ENCODE measurements at regions not wholly inside any gene's neighbourhood (a gene's known extent, or its start where the extent isn't known, plus 50 kb on each side); places are given as distances from the start of the nearest gene placed in this dataset.

- DNase-seq (ENCODE audit: low read depth): no peak
Measured at GRCh38 chr20:57078116-57078515, 188.3 kb downstream of the BMP7 start.

DNA sequence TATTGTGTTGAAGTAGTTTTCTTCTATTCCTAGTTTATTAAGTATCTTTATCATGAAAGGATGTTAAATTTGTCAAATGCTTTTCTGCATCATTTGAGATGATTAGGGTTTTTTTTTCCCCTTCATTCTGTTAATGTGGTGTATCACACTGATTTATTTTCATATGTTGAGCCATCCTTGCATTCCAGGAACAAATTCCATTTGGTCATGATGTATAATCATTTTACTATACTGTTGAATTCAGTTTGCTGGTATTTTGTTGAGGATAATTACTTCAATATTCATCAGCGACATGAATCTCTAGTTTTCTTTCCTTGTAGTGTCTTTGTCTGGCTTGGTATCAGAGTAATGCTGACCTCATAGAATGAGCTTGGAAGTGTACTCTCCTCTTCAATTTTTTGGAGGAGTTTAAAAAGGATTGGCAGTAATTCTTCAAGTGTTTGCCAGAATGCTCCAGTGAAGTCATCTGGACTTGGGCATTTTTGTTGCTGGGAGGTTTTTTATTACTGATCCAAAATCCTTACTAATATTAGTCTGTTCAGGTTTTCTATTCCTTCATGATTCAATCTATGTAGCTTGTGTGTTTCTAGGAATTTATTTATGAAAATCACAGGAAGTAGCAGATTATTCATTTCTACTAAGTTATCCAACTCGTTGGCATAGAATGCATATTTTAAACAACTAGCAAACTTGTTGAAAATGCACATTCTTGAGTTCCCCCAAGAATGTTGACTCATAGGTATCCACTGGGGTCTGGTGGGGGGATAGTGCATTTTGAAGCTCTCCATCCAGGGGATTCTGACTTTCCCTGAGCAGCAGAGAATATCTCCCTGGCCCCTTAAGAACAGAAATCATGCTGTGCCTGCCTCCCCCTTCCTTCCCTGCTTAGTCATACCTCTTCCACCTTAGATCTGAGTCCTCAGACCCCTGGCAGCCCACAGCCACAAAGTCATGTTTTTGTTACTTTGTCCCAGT is 187.1 kb downstream of the BMP7 start:
- no peak for DNase-seq (ENCODE audit: low read depth)

DNA sequence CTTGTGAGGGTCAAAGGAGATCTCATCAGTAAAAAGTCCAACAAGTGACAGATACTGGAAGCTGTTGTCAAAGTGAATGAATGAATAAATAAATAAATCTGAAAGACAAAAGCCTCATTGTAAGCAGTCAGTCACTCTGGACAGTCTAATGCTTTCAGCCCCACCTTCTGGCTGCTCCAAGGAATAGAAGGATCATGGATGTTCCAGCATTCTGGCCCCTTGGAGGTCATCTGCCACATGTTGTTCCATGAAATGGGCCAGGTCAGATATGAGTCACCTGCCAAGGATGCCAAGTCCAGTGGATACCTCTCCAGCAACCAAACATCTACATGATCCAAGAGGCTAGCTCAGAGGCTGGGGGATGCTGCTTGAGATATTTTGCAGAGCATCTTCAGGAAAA is 185.6 kb downstream of the BMP7 start:
- no peak for DNase-seq (ENCODE audit: low read depth)

DNA sequence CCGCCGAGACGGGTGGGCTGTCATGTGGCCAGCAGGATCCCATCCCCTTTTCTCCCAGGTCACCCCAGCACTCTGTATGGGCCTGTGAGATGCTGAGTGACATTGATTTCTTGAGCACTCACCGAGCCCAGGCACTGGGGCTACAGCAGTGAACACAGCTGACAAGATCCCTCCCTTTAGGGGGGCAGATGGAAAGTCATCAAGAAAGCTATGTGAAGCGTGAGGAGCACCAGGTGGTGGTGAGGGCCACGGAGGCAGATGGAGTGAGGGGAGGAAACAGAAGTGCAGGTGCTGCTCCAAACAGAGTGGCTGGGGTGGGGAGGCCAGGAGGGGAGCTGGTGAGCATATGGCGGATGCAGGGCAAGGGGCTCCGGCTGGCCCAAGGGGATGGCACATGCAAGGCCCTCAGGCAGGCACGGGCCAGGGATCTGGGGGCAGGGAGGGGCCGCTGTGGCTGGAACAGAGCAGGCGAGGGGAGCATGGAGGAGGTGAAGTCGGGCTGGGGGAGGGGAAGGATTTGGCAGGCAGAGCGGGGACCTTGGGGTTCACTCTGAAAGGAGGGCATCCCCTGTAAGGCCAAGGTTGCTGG is 184.0 kb downstream of the BMP7 start:
- no peak for DNase-seq (ENCODE audit: low read depth)

- DNase-seq (ENCODE audit: low read depth): no peak
Measured at GRCh38 chr20:57083072-57083471, 183.4 kb downstream of the BMP7 start.

DNA sequence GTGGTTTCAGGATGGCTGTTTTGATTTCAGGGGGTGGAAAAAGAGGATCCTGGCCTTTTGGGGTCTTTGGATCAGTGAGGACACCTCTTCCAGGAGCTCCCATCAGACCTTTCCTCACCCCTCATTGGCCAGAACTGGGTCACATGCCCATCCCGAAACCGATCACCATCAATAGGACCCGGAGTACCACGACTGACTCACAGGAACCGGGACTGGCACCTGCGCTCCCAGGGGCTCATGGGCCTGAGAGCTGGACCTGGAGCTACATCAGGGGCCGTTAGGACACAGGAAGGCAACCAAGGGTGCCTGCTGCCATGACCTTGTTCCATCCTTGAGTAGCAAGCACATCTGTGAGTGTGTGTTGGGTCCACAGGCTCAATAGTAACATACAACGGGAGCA is 180.4 kb downstream of the BMP7 start:
- DNase-seq (ENCODE audit: low read depth): no peak

- no peak for DNase-seq (ENCODE audit: low read depth)
Measured at GRCh38 chr20:57087102-57087501, 179.3 kb downstream of the BMP7 start.

GRCh38 chr20:57087705-57088104 is 178.7 kb downstream of the BMP7 start:
- no peak for DNase-seq (ENCODE audit: low read depth)

DNA sequence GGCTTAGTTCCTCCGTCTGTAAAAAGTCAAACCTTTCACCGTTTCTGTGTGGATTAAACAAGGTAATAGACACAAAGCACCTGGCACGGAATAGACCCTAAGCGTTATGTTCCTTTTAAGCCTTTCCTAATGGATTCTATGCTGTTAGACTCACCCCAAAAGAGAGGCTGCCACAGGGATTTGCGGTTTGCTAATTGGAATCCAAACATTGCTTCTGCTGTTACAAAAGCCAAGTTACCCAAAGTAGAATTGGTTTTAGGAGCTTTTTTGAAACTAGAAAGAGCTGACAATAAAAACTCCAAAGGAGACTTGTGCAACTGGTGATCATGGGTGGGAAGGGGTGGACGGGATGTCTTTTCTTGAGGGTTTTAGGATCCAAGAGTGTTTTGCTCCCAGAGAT is 178.0 kb downstream of the BMP7 start:
- no peak for DNase-seq (ENCODE audit: low read depth)

DNA sequence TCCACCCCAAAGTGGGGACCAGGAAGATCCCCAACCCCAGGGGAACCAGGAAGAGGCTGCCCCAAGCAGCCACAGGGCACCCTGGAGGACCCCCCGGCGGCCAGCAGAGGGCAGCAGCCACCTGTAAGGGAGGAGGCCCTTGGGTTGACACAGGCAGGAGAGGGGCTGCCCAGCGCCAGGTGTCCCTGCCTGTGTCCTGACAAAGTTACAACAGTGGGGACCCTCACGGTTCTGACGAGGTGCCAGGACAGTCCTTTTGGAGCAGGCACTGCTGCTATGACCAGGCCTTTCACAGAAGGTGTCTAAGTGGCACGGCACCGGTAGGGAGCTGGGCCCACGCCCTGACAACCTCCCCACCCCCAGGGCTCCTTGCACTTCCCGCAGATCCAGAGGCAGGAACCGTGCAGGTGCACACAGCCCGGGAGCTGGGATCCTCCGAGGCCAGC is 176.7 kb downstream of the BMP7 start:
- DNase-seq (ENCODE audit: low read depth): no peak

DNA sequence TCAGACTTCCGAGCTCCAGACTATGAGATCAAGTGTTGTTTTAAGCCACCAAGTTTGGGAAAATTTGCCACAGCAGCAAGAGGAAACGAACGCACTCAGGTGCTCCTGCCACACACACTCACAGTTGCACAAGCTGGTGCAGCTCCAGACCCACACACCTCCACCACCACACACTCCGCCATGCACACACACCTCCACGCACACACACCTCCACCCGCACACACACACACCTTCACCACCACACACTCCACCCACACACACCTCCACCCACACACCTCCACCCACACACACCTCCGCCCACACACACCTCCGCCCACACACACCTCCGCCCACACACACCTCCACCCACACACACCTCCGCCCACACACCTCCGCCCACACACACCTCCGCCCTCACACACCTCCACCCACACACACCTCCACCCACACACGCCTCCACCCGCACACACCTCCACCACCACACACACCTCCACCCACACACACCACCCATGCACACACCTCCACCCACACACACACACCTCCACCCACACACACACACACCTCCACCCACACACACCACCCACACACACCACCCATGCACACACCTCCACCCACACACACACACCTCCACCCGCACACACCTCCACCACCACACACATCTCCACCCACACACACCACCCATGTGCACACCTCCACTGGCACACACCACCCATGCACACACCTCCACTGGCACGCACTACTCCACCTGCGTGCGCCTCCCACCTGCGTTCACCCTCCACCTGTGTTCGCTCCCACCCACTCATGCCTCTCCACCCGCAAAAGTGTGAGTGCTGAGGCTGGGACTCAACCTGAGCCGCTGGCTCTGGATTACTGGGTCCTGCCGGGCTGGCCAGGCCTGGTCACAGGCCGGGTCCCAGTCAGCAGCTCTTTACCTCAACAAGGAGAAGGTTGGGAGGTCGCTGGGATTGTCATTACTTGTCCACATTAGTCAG is 175.6 kb downstream of the BMP7 start:
- no peak for DNase-seq (ENCODE audit: low read depth)

DNA sequence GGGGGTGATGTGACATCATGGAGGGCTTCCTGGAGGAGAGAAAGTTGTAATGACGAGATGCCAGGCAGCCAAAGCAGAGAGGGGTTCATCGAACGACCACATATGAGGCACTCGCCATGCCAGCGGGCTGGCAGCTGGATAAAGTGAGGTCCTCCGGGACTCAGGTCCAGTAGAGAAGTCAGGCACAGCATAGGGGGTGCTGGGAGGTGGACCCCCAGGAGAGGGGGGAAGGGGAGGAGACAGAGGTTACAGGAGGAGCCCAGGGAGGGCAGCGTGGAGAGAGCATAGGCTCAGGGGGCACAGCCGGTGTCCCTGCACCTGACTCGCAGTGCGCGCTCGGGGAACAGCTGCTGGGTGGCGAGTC is 174.7 kb downstream of the BMP7 start:
- DNase-seq (ENCODE audit: low read depth): no peak

GRCh38 chr20:57092112-57092899 is 174.1 kb downstream of the BMP7 start:
- DNase-seq (ENCODE audit: low read depth): no peak

DNA sequence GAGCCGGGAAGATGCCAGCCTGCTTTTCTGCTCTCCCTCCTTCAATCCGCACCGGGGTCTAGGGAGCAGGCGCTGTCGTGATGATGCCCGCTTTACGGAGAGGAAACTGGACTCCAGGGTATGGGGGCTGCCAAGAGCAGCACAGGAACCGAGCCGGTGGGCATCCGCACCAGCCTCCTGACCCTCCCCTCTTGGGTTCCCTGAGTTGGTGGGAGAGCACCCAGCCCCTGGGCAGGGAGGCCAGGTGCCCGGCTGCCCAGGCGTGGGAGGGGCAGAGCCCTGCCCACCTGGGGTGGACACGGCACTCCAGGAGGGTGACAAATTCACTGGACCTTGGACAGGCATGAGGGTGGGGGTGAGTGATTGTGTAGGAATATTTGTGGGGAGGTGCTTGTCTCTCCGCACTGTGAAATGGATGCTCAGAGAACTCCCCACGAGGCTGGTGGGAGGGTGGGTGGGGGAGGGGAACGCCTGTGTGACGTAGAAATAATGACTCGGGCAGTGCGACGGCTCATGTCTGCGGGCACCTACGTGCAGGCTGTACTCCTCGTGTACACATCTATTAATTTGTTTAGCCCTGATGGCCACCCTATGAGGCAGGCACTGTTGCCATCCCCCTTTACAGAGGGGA is 173.4 kb downstream of the BMP7 start:
- DNase-seq (ENCODE audit: low read depth): no peak

DNA sequence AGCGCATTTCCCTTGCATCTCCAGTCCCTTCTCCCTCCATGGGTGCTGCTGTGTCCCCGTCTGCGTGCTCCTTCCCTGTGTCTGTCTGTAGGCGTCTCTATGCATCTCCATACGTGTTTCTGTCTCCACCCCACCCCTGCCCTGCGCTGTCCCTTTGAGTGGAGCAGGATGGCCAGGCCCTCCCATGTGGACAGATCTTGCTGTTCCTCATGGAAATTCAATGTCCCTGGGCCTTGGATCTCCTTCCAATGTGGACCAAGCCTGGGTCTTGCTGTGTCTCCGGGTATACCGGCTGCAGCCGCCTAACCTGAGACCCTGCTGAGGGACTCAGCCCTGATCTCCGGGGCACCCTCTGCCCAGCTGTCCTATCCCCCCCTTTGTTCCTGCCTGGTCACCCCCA is 172.7 kb downstream of the BMP7 start:
- no peak for DNase-seq (ENCODE audit: low read depth)

GRCh38 chr20:57094252-57094891 is 172.1 kb downstream of the BMP7 start:
- no peak for DNase-seq (ENCODE audit: low read depth)

DNA sequence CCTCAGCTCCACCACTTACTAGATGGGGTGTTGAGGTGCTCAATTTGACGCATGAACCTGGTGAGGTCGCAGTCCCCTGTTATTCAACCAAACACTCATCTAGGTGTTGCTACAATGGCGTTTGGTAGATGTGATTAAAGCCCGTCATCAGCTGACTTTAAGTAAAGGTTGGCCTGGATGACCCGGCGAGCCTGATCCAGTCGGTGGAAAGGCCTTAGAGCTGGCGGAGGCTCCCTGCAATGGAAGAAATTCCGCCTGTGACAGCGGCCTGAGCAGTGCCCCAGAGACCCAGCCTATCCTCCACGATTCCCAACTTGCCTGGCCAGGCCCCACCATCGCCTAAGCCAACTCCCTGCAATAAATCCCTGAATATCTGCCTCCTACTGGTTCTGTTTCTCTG is 171.4 kb downstream of the BMP7 start:
- DNase-seq (ENCODE audit: low read depth): no peak

DNA sequence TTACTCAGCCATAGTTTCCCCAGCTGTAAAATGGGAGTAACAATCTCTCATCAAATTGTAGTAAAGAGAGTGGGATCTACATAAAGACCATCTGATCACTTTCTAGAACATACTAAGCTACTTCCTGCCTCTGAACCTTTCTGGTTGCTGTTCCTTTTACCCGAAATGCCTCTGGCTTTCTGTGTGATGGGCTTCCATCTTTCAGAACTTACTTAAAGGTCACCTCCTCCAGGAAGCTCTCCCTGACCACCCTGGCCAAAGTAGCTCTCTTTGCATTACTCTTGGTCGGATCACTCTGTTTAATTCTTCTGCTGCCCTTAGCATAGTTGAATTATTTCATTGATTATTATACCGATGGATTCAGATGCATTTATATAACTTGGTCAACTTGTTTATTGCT is 171.0 kb downstream of the BMP7 start:
- no peak for DNase-seq (ENCODE audit: low read depth)

DNA sequence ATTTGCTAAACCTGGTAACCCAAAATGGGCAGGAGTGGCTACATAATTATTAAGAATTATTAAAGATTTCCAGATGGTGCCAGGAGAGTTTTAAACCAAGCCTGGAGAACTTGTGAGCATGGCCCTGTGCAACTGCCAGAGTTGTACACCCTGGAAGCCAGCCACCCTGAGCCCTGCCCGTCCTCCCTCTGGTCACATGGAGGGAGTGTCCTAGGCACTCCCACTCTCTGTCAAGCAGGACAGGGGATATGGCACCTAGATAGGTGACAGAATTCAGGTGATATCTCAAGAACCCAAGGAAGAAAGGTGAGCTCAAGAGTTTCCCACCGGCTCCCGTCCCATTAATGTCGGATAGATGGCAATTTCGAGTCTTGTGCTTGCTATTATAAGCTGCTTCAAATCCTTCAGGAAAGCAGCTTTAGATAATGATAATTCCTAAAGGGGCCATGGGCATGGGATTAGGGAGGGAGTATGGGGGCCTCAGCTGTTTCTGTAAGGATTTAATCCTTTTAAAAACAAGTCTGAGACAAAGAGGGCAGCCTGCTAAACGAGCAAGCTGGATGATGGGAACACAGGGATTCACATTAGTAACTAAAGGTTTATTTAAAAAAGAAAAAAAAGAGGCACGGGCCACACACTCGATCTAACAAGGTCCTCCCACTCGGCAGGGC is 169.1 kb downstream of the BMP7 start:
- DNase-seq (ENCODE audit: low read depth): no peak

- DNase-seq (ENCODE audit: low read depth): no peak
Measured at GRCh38 chr20:57102160-57102559, 164.3 kb downstream of the BMP7 start.
